ENCODE measurements at regions not wholly inside any gene's neighbourhood (a gene's known extent, or its start where the extent isn't known, plus 50 kb on each side); places are given as distances from the start of the nearest gene placed in this dataset.

DNA sequence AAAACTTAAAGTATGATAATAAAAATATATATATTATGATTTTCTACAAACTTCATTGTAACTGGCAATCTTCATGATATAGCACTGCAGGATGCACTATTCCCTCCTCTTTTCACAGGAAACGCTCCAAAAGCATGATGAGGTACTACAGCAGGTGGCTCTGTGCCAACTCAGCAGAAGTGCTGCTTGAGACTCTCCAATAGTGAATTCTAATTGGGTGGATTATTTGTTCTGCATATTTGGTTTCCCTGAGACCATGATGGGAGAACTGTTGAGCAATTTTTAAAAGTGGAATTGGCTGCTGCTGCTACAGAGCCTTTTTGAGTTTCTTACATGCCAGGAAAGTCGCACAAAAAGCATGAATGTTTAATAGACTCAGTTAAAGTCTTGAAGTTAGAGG is 1782.4 kb upstream of the PCDH20 start:
- peak; percentile 5 for DNase-seq

- DNase-seq: no peak
Observed at GRCh38 chr13:63195726-63196125, 1780.1 kb upstream of the PCDH20 start.

DNA sequence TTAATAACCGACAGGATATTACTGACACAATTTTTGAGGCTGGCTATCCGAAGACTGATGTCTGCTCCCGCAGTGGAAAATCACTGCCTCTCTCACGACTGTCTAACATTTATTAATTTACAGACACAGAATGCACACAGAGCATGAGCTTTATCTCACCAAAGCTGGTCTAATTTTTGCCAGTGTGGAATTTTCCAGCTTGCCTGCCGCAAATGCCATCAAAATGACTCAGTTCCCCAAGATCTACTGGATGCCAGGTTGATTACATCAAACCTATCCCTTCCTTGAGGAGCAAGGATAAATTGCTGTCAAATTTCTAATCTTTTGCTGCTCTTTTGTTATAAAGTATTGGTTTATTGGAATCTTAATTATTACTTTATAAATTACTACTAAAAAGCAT is 1775.1 kb upstream of the PCDH20 start:
- DNase-seq: no peak

DNA sequence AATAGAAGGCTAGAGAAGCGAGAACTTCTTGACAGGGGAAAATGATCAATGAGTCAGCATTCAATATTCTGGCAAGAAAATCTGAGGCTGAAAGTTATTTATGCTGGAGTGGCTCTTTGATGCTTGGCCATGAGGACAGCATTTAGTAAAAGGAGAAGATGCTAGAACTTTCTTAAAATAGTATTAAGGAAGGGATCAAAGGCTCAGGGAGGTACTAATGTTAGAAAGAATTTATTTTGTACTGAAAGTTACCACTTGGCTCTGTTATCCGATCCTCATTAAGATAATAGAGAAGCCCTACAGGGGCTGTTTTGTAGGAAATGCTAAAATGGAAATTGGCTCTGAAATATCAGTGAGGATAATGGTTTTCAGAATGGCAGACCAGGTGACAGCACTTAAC is 1774.6 kb upstream of the PCDH20 start:
- no peak for DNase-seq

DNA sequence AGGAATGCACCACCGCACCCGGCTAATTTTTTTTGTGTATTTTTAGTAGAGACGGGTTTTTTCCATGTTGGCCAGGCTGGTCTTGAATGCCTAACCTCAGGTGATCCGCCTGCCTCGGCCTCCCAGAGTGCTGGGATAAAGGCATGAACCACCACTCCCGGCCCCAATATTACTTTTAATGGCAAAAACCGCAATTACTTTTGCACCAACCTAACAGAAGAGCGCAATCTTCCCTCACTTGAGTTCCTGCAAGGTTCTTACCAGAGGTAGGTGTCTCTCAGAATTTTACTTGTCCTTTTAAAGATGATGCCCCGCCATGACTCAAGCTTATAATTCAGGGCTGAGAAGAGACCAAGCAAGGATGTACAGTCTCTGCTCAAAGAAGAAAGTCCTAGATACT is 1774.1 kb upstream of the PCDH20 start:
- no peak for DNase-seq

- DNase-seq: no peak
Observed at GRCh38 chr13:63184693-63185092, 1769.0 kb upstream of the PCDH20 start.

- no peak for DNase-seq
Observed at GRCh38 chr13:63175536-63175935, 1759.9 kb upstream of the PCDH20 start.

GRCh38 chr13:63167699-63168337 is 1752.2 kb upstream of the PCDH20 start:
- no peak for DNase-seq

GRCh38 chr13:63166345-63166744 is 1750.7 kb upstream of the PCDH20 start:
- DNase-seq: no peak

- no peak for DNase-seq
Observed at GRCh38 chr13:63163903-63164302, 1748.3 kb upstream of the PCDH20 start.

GRCh38 chr13:63161219-63161618 is 1745.6 kb upstream of the PCDH20 start:
- no peak for DNase-seq

DNA sequence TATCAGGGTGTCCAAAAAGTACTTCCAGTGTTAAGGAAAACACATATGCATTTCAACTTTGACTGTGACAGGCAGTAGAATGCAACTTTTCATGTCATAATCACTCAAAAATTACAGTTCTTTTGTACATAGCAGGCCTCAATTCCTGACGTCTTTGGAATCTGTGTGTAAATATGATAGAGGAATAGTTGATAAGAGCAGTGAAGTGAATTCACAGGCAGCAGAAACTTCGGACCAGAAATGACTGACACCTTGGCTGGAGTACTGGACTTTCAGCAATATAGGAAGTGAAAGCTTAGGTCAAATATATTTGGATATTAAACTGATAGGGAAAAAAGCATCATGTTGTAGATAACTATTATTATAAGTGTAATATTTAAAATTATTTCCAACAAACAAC is 1741.2 kb upstream of the PCDH20 start:
- no peak for DNase-seq

- DNase-seq: no peak
Observed at GRCh38 chr13:63149375-63149774, 1733.7 kb upstream of the PCDH20 start.

DNA sequence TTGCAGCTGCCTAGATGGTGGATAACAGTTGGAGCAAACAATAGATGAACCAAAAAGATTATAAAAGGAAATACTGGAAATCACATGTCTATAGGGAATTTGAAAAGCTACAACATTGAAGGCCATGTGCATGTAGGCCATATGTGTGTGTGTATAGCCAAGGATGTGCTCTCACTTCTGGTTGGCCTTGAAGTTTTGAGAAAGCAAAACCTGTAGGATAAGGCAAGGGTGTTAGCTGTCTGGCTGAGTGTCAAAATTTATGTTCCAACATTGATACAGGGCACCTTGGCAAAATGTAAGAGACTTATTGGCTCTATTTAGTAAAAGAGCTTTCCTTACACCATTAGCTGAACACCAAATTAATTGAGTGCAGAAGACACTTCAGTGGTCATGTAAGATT is 1723.6 kb upstream of the PCDH20 start:
- DNase-seq: no peak

GRCh38 chr13:63129995-63130394 is 1714.3 kb upstream of the PCDH20 start:
- no peak for DNase-seq

- DNase-seq: no peak
Observed at GRCh38 chr13:63128716-63129115, 1713.1 kb upstream of the PCDH20 start.

- no peak for DNase-seq
Observed at GRCh38 chr13:63124863-63125262, 1709.2 kb upstream of the PCDH20 start.

GRCh38 chr13:63120883-63121282 is 1705.2 kb upstream of the PCDH20 start:
- no peak for DNase-seq

DNA sequence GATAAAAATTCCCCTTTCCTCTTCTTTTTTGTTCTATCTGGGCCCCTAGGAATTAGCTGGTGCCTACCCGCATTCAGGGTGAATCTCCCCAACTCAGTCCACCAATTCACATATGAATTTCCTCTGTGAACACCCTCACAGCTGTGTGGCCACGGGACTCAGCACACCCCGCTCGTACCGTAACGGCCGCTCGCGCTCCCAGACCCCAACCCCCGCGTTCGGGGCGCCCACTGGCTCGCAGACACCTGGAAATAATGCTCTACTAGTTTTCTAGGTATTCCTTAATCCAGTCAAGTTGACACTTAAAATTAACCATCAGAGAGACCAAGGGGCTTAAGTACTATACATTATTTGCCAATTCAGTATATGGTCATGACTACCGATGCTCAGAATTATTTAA is 1702.1 kb upstream of the PCDH20 start:
- DNase-seq: no peak

DNA sequence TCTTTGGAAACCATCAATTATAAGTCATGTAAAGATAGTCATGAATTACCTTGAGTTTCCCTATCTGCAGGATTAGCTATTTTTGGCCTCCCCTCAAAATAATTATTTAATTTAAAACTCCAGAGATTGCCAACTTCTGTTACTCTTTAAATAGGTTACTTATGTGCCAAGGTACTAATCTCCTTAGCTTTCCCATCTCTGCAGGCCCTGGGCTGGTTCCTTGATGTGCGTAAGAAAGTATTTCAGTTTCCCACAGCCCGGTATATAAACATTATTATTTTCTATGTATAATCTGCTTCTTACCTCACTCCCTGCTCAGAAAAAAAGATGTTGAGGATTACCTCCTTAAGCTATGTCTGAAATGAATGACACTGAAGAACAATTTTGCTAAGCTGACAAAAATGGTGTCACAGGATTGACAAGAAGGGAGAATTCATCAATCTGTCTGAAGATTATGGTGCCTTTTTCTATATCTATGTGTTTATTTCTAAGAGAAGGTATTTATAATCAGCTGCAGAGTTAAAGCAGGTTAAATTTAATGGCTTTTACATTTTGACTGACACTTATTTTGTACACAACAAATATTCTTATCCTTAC is 1697.2 kb upstream of the PCDH20 start:
- no peak for DNase-seq

DNA sequence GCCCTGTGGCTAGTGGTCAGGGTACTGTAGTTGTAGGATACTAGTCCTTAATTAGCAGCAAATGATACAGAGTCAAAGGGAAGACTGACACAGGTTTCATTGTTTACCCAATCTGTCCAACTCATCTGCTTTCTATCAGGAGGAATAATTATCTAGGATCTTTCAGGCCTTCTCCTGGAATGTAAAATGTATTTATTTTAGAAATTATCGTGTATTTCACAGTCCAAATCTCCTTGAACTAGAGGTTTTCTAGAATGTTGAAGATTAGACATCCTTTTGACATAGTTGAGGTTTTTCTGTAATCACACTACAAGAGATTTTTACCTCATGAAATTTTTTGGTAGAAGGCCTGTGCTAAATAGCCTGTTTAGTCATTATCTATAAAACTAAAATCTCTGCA is 1694.8 kb upstream of the PCDH20 start:
- no peak for DNase-seq

GRCh38 chr13:63107179-63107943 is 1691.7 kb upstream of the PCDH20 start:
- no peak for DNase-seq

DNA sequence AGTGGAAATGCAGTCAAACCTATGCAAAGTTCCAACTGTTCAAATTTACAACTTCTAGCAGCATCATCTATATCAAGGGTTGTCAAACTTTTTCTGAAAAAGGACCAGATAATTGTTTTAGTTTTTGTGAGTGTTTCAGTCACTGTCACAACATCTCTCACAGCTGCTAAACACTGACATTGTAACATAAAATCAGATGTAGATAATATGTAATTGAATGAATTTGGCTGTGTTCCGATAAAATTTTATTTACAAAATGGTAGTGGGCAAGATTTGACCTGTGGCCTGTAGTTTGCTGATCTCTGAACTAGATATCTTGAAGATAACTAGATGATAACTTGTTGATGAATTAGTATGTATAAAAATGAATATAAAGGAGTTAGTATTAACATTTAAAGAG is 1679.1 kb upstream of the PCDH20 start:
- DNase-seq: no peak

DNA sequence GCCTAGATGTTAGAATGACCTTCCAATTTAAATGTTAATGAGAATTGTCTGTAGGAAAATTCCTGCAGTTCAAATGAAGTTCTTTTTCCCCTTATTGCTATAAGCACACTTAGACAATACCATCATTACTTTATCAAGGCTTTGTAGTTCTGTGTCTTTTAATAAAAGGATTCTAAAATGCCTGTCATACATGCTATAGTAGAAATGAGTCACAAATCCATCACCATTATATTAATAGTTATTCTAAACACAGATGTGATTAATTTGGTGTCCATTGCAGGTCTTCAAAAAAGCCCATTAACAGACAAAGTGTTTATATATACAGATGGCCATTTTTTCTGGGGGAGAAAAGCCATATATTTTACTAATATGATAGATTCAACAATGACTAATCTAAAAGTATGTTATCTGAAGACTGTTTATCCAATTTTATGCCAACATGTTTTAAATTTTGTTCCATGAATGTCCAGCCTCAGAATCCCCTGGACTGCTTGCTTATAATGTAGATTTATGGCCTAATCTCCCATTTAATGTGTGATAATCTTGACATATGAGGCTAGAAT is 1678.3 kb upstream of the PCDH20 start:
- no peak for DNase-seq
